ENCODE measurements at regions not wholly inside any gene's neighbourhood (a gene's known extent, or its start where the extent isn't known, plus 50 kb on each side); places are given as distances from the start of the nearest gene placed in this dataset.

DNA sequence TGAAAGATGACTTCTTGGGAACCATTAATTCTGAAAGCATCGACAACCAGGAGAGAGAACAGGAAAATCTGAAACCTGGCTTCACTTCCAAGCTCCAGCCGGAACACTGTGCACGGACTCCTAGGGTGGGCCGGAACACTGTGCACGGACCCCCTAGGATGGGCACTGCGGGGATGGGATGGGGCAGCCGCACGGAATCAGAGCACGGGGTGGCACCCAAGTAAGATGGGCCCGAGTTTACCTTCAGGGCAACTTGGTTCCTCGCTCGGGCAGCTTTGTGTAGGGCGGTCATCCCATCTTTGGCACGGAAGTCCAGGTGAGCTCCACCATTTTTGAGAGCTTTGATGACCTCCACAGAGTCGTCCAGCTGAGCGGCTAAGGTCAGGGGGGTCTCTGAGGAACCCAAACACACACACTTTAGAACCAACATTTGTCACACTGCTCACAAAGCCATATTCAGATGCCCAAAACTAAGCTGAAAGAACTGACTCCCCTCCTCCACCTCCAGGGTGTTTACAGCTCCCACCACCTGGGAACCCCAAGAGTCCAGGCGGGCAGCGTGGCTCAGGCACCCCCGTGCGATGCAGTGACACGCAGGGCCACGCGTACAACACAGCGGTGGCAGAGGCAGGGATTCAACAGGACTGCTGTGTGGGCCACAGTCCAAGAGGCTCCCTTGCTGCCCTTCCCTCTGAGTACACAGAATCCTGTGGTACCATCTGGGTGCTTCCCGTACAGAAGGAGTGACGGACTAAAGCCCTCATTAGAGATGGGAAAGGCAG lies 157.9 kb downstream of the SHANK2 start:
- Histone ChIP-seq H3K4me1 (ENCODE audit: control insufficient read depth, insufficient read depth, low read length) (no peaks in the 10 kb centered on the region), H3K36me3 (ENCODE audit: control insufficient read depth in 2 of 2, insufficient read depth in 1 of 2, low read length in 2 of 2) (peaks cover 0 to 12% of the 10 kb centered on the region in 2 experiments; a peak in 1 of 3 replicates), H3K27ac (ENCODE audit: extremely low read depth, low read depth, low read length) (no peak overlapping the region), H3K4me3 (ENCODE audit: low read depth, low read length) (no peak overlapping the region), H3K9me3 (ENCODE audit: control insufficient read depth, insufficient read depth, low read depth, low read length) (no peaks in the 10 kb centered on the region)
- ChIA-PET POLR2A (no interaction called here), CTCF (no interaction called here)
- TF ChIP-seq TRIM28 (IDR thresholded peaks at IDR 0.05; ENCODE audit: borderline replicate concordance, low read length) (no peak), ZNF426 (tag by site-specific recombination; IDR thresholded peaks at IDR 0.05) (no peak), MYNN (tag by site-specific recombination; IDR thresholded peaks at IDR 0.05; ENCODE audit: borderline replicate concordance) (no peak), GLI4 (tag by site-specific recombination; IDR thresholded peaks at IDR 0.05) (no peak), KLF1 (tag by site-specific recombination; IDR thresholded peaks at IDR 0.05) (no peak), ZNF391 (tag by site-specific recombination; IDR thresholded peaks at IDR 0.05; ENCODE audit: borderline replicate concordance, low read depth) (no peak), ZNF221 (tag by site-specific recombination; IDR thresholded peaks at IDR 0.05; ENCODE audit: borderline replicate concordance) (no peak), ZNF112 (tag by site-specific recombination; IDR thresholded peaks at IDR 0.05) (no peak), BCL11B (tag by site-specific recombination; IDR thresholded peaks at IDR 0.05; ENCODE audit: low read depth) (no peak), GLIS2 (tag by site-specific recombination; IDR thresholded peaks at IDR 0.05) (no peak), ZNF366 (tag by site-specific recombination; conservative IDR thresholded peaks at IDR 0.05) (no peak), ZNF654 (tag by site-specific recombination; IDR thresholded peaks at IDR 0.05; ENCODE audit: low read depth) (no peak)
- TF ChIP-seq, protein P1, sequence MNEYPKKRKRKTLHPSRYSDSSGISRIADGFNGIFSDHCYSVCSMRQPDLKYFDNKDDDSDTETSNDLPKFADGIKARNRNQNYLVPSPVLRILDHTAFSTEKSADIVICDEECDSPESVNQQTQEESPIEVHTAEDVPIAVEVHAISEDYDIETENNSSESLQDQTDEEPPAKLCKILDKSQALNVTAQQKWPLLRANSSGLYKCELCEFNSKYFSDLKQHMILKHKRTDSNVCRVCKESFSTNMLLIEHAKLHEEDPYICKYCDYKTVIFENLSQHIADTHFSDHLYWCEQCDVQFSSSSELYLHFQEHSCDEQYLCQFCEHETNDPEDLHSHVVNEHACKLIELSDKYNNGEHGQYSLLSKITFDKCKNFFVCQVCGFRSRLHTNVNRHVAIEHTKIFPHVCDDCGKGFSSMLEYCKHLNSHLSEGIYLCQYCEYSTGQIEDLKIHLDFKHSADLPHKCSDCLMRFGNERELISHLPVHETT (tag by site-specific recombination; IDR thresholded peaks at IDR 0.05), result no peak
- TF ChIP-seq, protein P2, sequence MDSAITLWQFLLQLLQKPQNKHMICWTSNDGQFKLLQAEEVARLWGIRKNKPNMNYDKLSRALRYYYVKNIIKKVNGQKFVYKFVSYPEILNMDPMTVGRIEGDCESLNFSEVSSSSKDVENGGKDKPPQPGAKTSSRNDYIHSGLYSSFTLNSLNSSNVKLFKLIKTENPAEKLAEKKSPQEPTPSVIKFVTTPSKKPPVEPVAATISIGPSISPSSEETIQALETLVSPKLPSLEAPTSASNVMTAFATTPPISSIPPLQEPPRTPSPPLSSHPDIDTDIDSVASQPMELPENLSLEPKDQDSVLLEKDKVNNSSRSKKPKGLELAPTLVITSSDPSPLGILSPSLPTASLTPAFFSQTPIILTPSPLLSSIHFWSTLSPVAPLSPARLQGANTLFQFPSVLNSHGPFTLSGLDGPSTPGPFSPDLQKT (IDR thresholded peaks at IDR 0.05; ENCODE audit: borderline replicate concordance, low read depth, low read length), result no peak

DNA sequence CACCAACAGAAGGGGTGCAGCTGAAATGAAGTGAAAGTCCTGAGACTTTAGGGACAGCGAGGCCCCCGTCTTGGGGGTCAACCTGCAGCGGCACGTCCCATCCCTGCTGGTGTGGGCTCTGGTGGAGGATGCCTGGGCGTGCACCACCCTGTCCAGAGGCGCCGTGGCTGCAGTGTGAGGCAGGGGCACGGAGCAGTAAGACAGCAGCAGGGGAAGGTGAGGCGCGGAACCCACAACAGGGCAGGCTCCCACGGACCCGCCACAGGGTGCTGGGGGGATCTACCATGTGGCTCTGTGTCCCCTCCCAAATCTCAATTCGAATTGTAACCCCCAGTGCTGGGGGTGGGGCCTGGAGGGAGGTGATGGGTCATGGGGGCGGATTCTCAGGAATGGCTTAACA lies 158.6 kb downstream of the SHANK2 start:
- POLR2A ChIA-PET, result no interaction called here
- H3K4me1 ChIP-seq (ENCODE audit: control insufficient read depth, insufficient read depth, low read length), result no peaks in the 10 kb centered on the region
- H3K27ac ChIP-seq (ENCODE audit: extremely low read depth, low read depth, low read length), result no peak overlapping the region
- CTCF ChIA-PET, result no interaction called here
- no peaks in the 10 kb centered on the region for H3K9me3 ChIP-seq (ENCODE audit: control insufficient read depth, insufficient read depth, low read depth, low read length)
- no peak overlapping the region for H3K4me3 ChIP-seq (ENCODE audit: low read depth, low read length)
- H3K36me3 ChIP-seq (ENCODE audit: control insufficient read depth in 2 of 2, insufficient read depth in 1 of 2, low read length in 2 of 2), result peaks cover 0 to 12% of the 10 kb centered on the region in 2 experiments; a peak in 1 of 3 replicates
- TF ChIP-seq ZNF16 (tag by site-specific recombination; IDR thresholded peaks at IDR 0.05; ENCODE audit: low read depth) (no peak), ZNF433 (tag by site-specific recombination; IDR thresholded peaks at IDR 0.05; ENCODE audit: low read depth) (no peak), ZIC2 (tag by site-specific recombination; IDR thresholded peaks at IDR 0.05) (no peak), ZNF670 (tag by site-specific recombination; IDR thresholded peaks at IDR 0.05; ENCODE audit: low read depth) (no peak), ZNF664 (tag by site-specific recombination; IDR thresholded peaks at IDR 0.05) (no peak), ZNF658 (tag by site-specific recombination; IDR thresholded peaks at IDR 0.05) (no peak), ZNF426 (tag by site-specific recombination; IDR thresholded peaks at IDR 0.05) (no peak), MYNN (tag by site-specific recombination; IDR thresholded peaks at IDR 0.05; ENCODE audit: borderline replicate concordance) (no peak), ZBTB21 (tag by site-specific recombination; IDR thresholded peaks at IDR 0.05) (no peak), KLF16 (tag by site-specific recombination; IDR thresholded peaks at IDR 0.05) (no peak), ZBTB20 (tag by site-specific recombination; IDR thresholded peaks at IDR 0.05) (no peak), ZNF239 (tag by site-specific recombination; IDR thresholded peaks at IDR 0.05) (no peak)
- TF ChIP-seq, protein P3, sequence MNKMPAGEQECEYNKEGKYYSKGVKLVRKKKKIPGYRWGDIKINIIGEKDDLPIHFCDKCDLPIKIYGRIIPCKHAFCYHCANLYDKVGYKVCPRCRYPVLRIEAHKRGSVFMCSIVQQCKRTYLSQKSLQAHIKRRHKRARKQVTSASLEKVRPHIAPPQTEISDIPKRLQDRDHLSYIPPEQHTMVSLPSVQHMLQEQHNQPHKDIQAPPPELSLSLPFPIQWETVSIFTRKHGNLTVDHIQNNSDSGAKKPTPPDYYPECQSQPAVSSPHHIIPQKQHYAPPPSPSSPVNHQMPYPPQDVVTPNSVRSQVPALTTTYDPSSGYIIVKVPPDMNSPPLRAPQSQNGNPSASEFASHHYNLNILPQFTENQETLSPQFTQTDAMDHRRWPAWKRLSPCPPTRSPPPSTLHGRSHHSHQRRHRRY (tag by site-specific recombination; IDR thresholded peaks at IDR 0.05), result no peak
- TF ChIP-seq, protein P4, sequence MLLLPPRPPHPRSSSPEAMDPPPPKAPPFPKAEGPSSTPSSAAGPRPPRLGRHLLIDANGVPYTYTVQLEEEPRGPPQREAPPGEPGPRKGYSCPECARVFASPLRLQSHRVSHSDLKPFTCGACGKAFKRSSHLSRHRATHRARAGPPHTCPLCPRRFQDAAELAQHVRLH (tag by site-specific recombination; IDR thresholded peaks at IDR 0.05), result no peak
- TF ChIP-seq, protein P5, sequence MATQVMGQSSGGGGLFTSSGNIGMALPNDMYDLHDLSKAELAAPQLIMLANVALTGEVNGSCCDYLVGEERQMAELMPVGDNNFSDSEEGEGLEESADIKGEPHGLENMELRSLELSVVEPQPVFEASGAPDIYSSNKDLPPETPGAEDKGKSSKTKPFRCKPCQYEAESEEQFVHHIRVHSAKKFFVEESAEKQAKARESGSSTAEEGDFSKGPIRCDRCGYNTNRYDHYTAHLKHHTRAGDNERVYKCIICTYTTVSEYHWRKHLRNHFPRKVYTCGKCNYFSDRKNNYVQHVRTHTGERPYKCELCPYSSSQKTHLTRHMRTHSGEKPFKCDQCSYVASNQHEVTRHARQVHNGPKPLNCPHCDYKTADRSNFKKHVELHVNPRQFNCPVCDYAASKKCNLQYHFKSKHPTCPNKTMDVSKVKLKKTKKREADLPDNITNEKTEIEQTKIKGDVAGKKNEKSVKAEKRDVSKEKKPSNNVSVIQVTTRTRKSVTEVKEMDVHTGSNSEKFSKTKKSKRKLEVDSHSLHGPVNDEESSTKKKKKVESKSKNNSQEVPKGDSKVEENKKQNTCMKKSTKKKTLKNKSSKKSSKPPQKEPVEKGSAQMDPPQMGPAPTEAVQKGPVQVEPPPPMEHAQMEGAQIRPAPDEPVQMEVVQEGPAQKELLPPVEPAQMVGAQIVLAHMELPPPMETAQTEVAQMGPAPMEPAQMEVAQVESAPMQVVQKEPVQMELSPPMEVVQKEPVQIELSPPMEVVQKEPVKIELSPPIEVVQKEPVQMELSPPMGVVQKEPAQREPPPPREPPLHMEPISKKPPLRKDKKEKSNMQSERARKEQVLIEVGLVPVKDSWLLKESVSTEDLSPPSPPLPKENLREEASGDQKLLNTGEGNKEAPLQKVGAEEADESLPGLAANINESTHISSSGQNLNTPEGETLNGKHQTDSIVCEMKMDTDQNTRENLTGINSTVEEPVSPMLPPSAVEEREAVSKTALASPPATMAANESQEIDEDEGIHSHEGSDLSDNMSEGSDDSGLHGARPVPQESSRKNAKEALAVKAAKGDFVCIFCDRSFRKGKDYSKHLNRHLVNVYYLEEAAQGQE (tag by site-specific recombination; IDR thresholded peaks at IDR 0.05), result no peak

Data from HEK293 (cell line).